IgD-negative memory B cell (primary cell): ENCODE measurements at regions not wholly inside any gene's neighbourhood (a gene's known extent, or its start where the extent isn't known, plus 50 kb on each side); places are given as distances from the start of the nearest gene placed in this dataset.

Experiments used
- H3K27ac Mint-ChIP-seq, 3 donors: one replicate each; pipeline ENCODE4 v1.8.0; 2020 to 2022; ENCODE audit warnings: mild to moderate bottlenecking in 3 of 3, mixed read lengths in 3 of 3, moderate library complexity in 1 of 3
- H3K27me3 Mint-ChIP-seq: one replicate; pipeline ENCODE4 v1.8.0; 2021; ENCODE audit warnings: mixed read lengths
- H3K36me3 Mint-ChIP-seq: one replicate; pipeline ENCODE4 v1.8.0; 2020; ENCODE audit warnings: mild to moderate bottlenecking, mixed read lengths
- H3K4me1 Mint-ChIP-seq, 3 donors: one replicate each; pipeline ENCODE4 v1.8.0; 2020 to 2022; ENCODE audit warnings: mixed read lengths in 3 of 3, mild to moderate bottlenecking in 1 of 3
- H3K4me3 Mint-ChIP-seq, 4 donors: one replicate each; pipeline ENCODE4 v1.8.0; 2020 to 2022; ENCODE audit warnings: mild to moderate bottlenecking in 4 of 4, mixed read lengths in 4 of 4, moderate library complexity in 3 of 4
- H3K9me3 Mint-ChIP-seq, 3 donors: one replicate each; pipeline ENCODE4 v1.8.0; 2020 to 2021; ENCODE audit warnings: mixed read lengths in 3 of 3, mild to moderate bottlenecking in 1 of 3

DNA sequence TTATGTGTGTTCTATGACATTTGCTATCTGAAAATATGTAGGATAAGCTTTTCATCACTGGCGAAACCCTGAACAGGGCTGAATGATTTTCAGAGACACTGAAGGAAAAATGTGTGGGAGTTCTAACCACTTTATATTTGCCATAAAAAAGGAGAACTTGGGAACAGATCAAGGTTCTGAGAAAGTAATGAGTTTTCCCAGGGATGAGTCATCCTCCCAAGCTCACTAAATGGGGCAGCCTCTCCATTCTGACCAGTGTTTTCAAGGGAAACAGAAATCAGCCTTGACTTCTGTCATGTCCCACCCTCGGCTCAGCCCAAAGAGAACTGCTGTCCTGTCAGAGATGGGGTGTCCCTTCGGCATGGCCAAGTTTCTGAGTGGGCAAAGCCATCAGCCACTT lies 2109.8 kb upstream of the CELF4 start:
- H3K27ac Mint-ChIP-seq, result no peak overlapping the region

DNA sequence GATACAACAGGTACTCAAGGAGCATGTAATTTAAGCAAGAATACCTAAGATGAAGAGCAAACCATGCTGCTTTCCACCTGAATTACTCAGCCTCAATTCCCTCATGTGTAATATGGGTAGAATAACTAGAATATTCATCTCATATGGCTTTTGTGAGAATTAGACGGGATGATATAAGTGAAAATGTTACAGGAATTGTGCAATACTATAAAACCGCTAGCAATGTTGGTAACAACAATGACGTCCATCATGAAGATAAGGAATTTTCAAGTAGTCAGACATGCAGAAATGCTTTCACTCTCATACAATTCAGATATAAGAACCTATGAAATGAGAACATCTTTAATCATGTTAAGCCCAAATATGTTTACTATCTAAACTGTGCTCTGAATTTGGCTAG lies 2106.6 kb upstream of the CELF4 start:
- no peaks in the 10 kb centered on the region for H3K27me3 Mint-ChIP-seq
- H3K27ac Mint-ChIP-seq, result no peak overlapping the region
- H3K4me3 Mint-ChIP-seq, result no peak overlapping the region
- no peaks in the 10 kb centered on the region for H3K36me3 Mint-ChIP-seq
- peaks cover 0 to 4% (median 0%) of the 10 kb centered on the region in 3 donors for H3K9me3 Mint-ChIP-seq
- H3K4me1 Mint-ChIP-seq, result no peaks in the 10 kb centered on the region

More for the DNA sequence above, 2109.8 kb upstream of the CELF4 start:
- Mint-ChIP-seq H3K27me3 (no peaks in the 10 kb centered on the region), H3K36me3 (no peaks in the 10 kb centered on the region), H3K4me3 (no peak overlapping the region), H3K4me1 (no peaks in the 10 kb centered on the region), H3K9me3 (peaks cover 0 to 10% (median 3%) of the 10 kb centered on the region in 3 donors)

DNA sequence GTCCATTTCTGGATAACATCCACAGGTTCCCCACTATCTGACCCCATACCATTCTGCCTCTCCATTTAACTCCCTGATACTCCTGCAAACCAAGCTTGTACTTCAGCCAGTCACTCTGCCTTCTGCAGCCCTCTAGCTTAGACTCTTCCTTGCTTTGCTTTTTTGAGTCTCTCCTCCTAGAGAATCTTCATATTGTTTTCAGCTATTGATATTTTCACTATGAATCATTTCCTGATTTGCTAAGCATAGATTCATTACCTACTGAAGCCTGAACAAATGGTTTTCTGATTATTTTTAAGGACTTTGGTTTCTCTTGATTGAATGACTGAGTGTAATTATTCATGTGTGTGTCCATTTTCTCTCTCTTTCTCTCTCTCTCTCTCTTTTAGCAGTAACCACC lies 2102.3 kb upstream of the CELF4 start:
- H3K9me3 Mint-ChIP-seq, result no peaks in the 10 kb centered on the region

DNA sequence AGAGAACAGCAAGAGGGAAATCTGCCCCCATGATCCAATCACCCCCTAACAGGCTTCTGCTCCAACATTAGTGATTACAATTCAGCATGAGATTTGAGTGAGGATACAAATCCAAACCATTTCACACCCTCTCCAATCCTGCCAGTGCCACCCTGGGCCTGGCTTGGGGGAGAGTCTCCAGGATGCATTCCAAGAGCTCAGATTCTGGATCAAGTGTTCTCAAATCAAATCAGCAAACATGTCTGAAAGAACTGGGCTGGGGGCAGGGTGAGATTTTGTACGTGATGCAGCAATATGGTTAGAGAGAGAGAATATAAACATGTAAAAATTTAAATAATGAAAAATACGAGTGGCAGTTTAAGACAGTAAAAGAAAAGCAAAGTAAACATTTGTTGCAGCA lies 2100.9 kb upstream of the CELF4 start:
- Mint-ChIP-seq H3K4me3 (no peak overlapping the region), H3K9me3 (peaks cover 0 to 3% (median 0%) of the 10 kb centered on the region in 3 donors), H3K4me1 (no peaks in the 10 kb centered on the region), H3K27me3 (no peaks in the 10 kb centered on the region), H3K27ac (no peak overlapping the region), H3K36me3 (no peaks in the 10 kb centered on the region)

More for the DNA sequence above, 2102.3 kb upstream of the CELF4 start:
- H3K4me1 Mint-ChIP-seq, result no peaks in the 10 kb centered on the region
- no peaks in the 10 kb centered on the region for H3K36me3 Mint-ChIP-seq
- H3K4me3 Mint-ChIP-seq, result no peak overlapping the region
- no peak overlapping the region for H3K27ac Mint-ChIP-seq
- H3K27me3 Mint-ChIP-seq, result no peaks in the 10 kb centered on the region

DNA sequence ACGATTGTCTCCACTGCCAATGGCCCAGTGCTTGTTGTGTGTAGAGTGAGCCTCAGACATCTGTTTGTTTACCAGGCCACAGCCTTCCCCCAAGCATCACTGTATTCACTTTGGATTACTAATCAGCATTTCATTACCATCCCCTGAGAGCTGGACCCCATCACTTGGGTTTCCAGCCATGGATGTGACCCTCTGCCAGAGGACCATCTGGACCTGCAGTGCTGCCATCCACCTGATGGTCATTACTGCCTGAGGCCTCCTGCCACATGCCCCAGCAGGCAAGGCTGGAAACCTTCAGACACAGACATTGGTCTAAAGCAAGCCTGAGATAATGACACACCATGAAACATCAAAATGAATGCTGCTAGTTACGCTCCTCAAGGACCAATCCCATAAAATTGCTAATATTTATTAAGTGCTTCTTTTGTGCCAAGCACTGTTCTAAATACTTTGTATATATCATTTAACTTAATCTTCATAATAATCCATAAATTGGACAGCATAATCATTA lies 2096.3 kb upstream of the CELF4 start:
- H3K27me3 Mint-ChIP-seq, result no peaks in the 10 kb centered on the region
- no peaks in the 10 kb centered on the region for H3K36me3 Mint-ChIP-seq
- no peaks in the 10 kb centered on the region for H3K4me1 Mint-ChIP-seq

DNA sequence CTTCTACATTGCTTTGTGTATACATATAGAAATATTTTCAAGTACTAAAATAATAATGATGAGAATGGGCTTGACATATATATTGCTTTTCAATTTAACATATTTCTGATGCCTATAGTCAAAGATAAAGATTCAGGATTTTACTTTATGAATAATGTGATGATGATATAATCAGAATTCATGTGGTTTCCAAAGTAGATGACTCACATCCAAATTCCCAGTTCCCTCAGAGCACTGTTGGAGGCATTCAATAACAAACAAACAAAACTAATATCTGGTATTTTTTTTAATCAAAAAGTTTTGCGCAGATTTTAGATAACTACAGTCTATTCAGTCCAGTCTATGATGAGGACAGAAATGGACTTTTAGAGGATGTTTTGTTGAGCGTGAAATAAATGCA lies 2094.5 kb upstream of the CELF4 start:
- peaks cover 0 to 7% (median 4%) of the 10 kb centered on the region in 3 donors for H3K9me3 Mint-ChIP-seq
- H3K36me3 Mint-ChIP-seq, result no peaks in the 10 kb centered on the region
- H3K27me3 Mint-ChIP-seq, result no peaks in the 10 kb centered on the region
- no peaks in the 10 kb centered on the region for H3K4me1 Mint-ChIP-seq
- H3K4me3 Mint-ChIP-seq, result no peak overlapping the region
- H3K27ac Mint-ChIP-seq, result no peak overlapping the region

More for the DNA sequence above, 2096.3 kb upstream of the CELF4 start:
- H3K9me3 Mint-ChIP-seq, result peaks cover 0 to 4% (median 3%) of the 10 kb centered on the region in 3 donors
- no peak overlapping the region for H3K27ac Mint-ChIP-seq
- no peak overlapping the region for H3K4me3 Mint-ChIP-seq

DNA sequence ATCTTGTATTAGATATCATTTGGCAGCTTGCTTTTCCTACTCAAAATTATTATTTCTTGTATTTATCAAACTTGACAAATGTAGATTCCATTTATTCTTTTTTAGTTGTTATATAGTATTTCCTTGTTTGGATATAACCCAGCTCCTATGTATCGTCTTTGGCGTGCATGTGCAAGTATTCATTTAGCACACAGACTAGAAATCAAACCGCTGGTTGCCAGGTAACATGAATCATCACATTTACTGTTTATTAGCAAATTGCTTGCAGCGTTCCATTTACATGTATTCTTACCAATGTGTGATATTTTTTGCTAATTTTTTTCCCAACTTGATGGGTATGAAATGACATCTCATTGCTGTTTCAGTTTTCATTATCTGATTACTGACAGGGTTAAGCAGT lies 2089.7 kb upstream of the CELF4 start:
- H3K27ac Mint-ChIP-seq, result no peak overlapping the region
- peaks cover 0 to 6% (median 3%) of the 10 kb centered on the region in 3 donors for H3K9me3 Mint-ChIP-seq
- H3K27me3 Mint-ChIP-seq, result no peaks in the 10 kb centered on the region
- no peaks in the 10 kb centered on the region for H3K36me3 Mint-ChIP-seq
- no peak overlapping the region for H3K4me3 Mint-ChIP-seq
- no peaks in the 10 kb centered on the region for H3K4me1 Mint-ChIP-seq

- Mint-ChIP-seq H3K4me1 (no peaks in the 10 kb centered on the region), H3K27ac (no peak overlapping the region), H3K36me3 (no peaks in the 10 kb centered on the region), H3K27me3 (no peaks in the 10 kb centered on the region), H3K9me3 (peaks cover 0 to 7% (median 2%) of the 10 kb centered on the region in 3 donors), H3K4me3 (no peak overlapping the region)
These were observed 2087.6 kb upstream of the CELF4 start for GRCh38 chr18:39653221-39653620.

DNA sequence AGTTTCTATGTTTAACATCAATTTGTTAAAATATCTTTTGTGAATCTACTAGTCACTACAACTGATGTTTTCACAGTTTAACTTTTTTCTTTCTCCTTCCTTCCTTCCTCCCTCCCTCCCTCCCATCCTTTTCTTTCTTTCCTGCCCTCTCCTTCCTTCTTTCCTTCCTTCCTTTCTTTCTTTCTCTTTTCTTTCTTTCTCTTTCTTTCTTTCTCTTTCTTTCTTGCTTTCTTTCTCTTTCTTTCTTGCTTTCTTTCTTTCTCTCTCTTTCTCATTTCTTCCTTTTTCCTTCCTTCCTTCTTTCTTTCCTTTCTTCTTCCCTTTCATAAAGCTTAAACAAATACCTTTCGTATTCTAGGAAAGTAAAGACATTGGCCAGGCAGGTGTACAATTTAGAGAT lies 2083.0 kb upstream of the CELF4 start:
- no peaks in the 10 kb centered on the region for H3K4me1 Mint-ChIP-seq
- H3K36me3 Mint-ChIP-seq, result no peaks in the 10 kb centered on the region
- no peak overlapping the region for H3K4me3 Mint-ChIP-seq
- peaks cover 1 to 5% (median 2%) of the 10 kb centered on the region in 3 donors for H3K9me3 Mint-ChIP-seq
- H3K27me3 Mint-ChIP-seq, result no peaks in the 10 kb centered on the region
- no peak overlapping the region for H3K27ac Mint-ChIP-seq

DNA sequence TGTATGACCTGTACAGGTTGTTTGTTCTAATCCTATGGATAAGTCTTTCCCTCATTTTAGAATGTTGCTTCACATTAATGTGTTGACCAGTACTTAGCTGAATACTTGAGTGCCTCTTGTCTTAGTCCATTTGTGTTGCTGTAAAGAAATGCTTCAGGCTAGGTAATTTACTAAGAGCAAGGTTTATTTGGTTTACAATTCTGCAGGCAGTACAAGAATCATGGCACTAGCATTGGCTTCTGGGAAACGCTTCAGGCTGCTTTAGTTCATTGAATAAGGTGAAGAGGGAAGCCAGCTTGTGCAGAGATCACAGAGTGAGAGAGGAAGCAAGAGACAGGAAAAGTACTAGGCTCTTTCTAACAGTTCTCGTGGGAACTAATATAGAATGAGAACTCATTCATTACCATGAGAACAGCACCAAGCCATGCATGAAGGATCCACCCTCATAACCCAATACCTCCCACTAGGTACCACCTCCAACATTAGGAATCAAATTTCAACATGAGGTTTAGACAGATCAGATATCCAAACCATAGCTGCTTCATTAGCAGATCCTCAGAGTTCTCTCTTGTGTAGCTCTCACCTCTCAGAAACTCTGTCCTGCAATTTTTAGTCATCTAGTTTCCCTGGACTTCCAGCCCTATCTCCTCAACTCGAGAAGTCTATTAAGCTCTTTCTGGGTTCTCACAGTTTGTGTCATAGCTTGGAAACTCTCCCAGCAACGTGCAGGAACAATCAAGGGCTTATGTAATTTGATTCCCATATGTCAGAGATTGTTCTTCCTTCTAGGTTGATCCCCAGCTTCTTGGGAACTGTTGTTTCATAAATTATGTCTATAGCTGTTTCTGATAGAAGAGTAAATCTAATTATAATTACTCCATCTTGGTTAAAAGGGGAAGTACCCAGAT lies 2082.3 kb upstream of the CELF4 start:
- Mint-ChIP-seq H3K27me3 (no peaks in the 10 kb centered on the region), H3K36me3 (no peaks in the 10 kb centered on the region), H3K9me3 (peaks cover 1 to 7% (median 2%) of the 10 kb centered on the region in 3 donors), H3K4me3 (no peak overlapping the region), H3K4me1 (no peaks in the 10 kb centered on the region), H3K27ac (no peak overlapping the region)

GRCh38 chr18:39638224-39638623 lies 2072.6 kb upstream of the CELF4 start:
- H3K27ac Mint-ChIP-seq, result no peak overlapping the region
- H3K27me3 Mint-ChIP-seq, result no peaks in the 10 kb centered on the region
- H3K9me3 Mint-ChIP-seq, result peaks cover 0 to 4% (median 1%) of the 10 kb centered on the region in 3 donors
- no peak overlapping the region for H3K4me3 Mint-ChIP-seq
- no peaks in the 10 kb centered on the region for H3K4me1 Mint-ChIP-seq
- H3K36me3 Mint-ChIP-seq, result no peaks in the 10 kb centered on the region

DNA sequence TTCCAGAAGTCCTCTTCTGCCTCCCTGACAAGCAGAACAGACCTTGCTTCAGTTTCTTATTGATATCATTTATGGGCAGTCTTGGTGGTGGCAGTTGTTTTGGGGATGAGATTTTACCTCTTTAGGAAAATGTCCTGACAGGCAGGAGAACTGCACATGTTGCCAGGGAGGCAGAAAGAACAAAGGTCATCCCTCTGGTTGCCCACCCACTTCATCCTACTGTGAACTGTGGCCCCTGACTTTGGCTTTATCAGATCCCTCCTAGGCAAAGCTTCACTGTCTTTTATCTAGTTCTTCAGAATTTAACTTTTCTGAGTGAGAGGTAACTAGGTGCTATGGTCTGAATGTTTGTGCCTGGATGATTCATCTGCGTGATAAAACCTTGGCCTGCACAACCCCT lies 2071.3 kb upstream of the CELF4 start:
- Mint-ChIP-seq H3K27ac (no peak overlapping the region), H3K9me3 (peaks cover 0 to 4% (median 1%) of the 10 kb centered on the region in 3 donors), H3K4me1 (no peaks in the 10 kb centered on the region), H3K4me3 (no peak overlapping the region), H3K36me3 (no peaks in the 10 kb centered on the region), H3K27me3 (no peaks in the 10 kb centered on the region)

DNA sequence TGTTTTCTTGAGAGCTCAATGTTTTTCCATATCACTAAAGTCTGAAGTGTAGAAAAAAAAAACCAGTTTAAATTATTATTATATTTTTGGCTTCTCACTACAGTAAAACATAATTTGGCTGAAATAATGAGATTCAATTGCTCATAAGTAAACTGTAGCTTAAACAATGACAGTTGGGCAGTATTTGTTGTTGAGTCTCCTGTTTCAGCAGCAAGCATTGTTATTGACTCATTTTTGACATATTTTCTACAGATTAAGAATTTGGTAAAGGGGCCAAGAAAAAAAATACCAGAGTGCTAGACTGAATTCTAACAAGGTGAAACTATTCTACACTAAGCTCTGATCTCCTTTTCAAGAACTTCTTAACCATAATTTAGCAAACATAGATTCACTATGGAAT lies 2070.4 kb upstream of the CELF4 start:
- Mint-ChIP-seq H3K4me1 (no peaks in the 10 kb centered on the region), H3K27ac (no peak overlapping the region), H3K27me3 (no peaks in the 10 kb centered on the region), H3K4me3 (no peak overlapping the region), H3K36me3 (no peaks in the 10 kb centered on the region), H3K9me3 (peaks cover 0 to 2% (median 1%) of the 10 kb centered on the region in 3 donors)

GRCh38 chr18:39635192-39635591 lies 2069.6 kb upstream of the CELF4 start:
- Mint-ChIP-seq H3K4me1 (no peaks in the 10 kb centered on the region), H3K9me3 (peaks cover 0 to 2% (median 1%) of the 10 kb centered on the region in 3 donors), H3K27me3 (no peaks in the 10 kb centered on the region), H3K36me3 (no peaks in the 10 kb centered on the region), H3K27ac (no peak overlapping the region), H3K4me3 (no peak overlapping the region)

GRCh38 chr18:39627936-39628335 lies 2062.3 kb upstream of the CELF4 start:
- H3K9me3 Mint-ChIP-seq, result peaks cover 0 to 6% (median 0%) of the 10 kb centered on the region in 3 donors
- H3K4me3 Mint-ChIP-seq, result no peak overlapping the region
- H3K27me3 Mint-ChIP-seq, result no peaks in the 10 kb centered on the region
- no peaks in the 10 kb centered on the region for H3K36me3 Mint-ChIP-seq
- H3K4me1 Mint-ChIP-seq, result peaks cover 0 to 4% (median 0%) of the 10 kb centered on the region in 3 donors
- H3K27ac Mint-ChIP-seq, result no peak overlapping the region

GRCh38 chr18:39624961-39625360 lies 2059.4 kb upstream of the CELF4 start:
- Mint-ChIP-seq H3K4me3 (no peak overlapping the region), H3K27ac (no peak overlapping the region), H3K9me3 (peaks cover 0 to 4% (median 0%) of the 10 kb centered on the region in 3 donors)

More at GRCh38 chr18:39624961-39625360, 2059.4 kb upstream of the CELF4 start:
- Mint-ChIP-seq H3K27me3 (no peaks in the 10 kb centered on the region), H3K36me3 (no peaks in the 10 kb centered on the region), H3K4me1 (peaks cover 0 to 4% (median 0%) of the 10 kb centered on the region in 3 donors)
